Activated CD4-positive, alpha-beta T cell treated with anti-CD3 and anti-CD28 coated beads, Interleukin-2, amount 10 ng/mL, durations not matched to agents 7 days and 5 days (primary cell): ENCODE measurements at regions not wholly inside any gene's neighbourhood (a gene's known extent, or its start where the extent isn't known, plus 50 kb on each side); places are given as distances from the start of the nearest gene placed in this dataset.

Experiments used
- CTCF ChIA-PET: fragments of 350-600 bp; sonication (Branson Sonifier 250); formaldehyde crosslinking; loops from one replicate; lab custom pipeline; 2021; ENCODE audit warnings: antibody characterized with exemption; lab: Charles Lee
- POLR2A ChIA-PET: fragments of 350-600 bp; sonication (Branson Sonifier 250); formaldehyde crosslinking; loops from one replicate; lab custom pipeline; 2021; ENCODE audit warnings: antibody characterized with exemption; lab: Charles Lee
- DNase-seq: peaks from one replicate; pipeline ENCODE4 v3.0.0-alpha.2; 2020
- H3K27ac Mint-ChIP-seq: one replicate; pipeline ENCODE4 v1.8.0; 2021; ENCODE audit warnings: mild to moderate bottlenecking, moderate library complexity, mixed read lengths
- H3K27me3 Mint-ChIP-seq: one replicate; pipeline ENCODE4 v1.8.0; 2021; ENCODE audit warnings: mixed read lengths
- H3K36me3 Mint-ChIP-seq: one replicate; pipeline ENCODE4 v1.8.0; 2021; ENCODE audit warnings: low read depth, mixed read lengths
- H3K4me1 Mint-ChIP-seq: one replicate; pipeline ENCODE4 v1.8.0; 2021; ENCODE audit warnings: mixed read lengths
- H3K4me3 Mint-ChIP-seq: one replicate; pipeline ENCODE4 v1.8.0; 2021; ENCODE audit warnings: mild to moderate bottlenecking, moderate library complexity, mixed read lengths
- H3K9me3 Mint-ChIP-seq: one replicate; pipeline ENCODE4 v1.8.0; 2021; ENCODE audit warnings: mixed read lengths

DNA sequence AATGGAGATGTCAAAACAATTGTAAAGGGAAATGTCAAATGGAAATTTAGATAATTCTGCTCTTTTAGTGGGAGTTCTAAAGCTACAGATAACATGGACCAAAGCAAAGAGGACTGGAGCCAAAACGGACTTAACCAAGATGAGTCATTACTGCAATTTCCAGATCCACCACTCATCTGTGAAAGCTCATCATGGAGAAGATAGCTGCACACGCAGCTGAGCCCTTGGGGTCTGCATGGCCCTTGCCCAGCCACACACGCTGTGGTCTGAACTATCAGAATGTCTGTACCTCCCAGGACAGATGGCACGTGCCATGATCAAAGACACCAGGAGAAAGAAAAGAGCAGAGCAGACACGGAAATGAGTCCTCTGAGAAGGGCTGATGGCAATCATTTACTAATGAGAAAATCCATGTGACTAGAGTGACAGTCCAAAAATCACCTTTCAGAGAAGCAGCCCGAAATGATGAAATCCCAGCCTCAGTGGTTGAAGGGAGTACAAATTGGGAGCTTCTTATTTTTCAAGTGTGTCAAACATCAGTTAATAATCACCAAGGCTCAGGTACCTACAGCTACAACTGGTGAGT is 177.9 kb upstream of the MGMT start:
- Mint-ChIP-seq H3K4me1 (no peaks in the 10 kb centered on the region), H3K27ac (no peak overlapping the region), H3K4me3 (no peak overlapping the region), H3K27me3 (peaks cover 8% of the 10 kb centered on the region), H3K9me3 (no peaks in the 10 kb centered on the region), H3K36me3 (no peaks in the 10 kb centered on the region)
- ChIA-PET POLR2A (no interaction called here), CTCF (no interaction called here)
- no peak for DNase-seq

DNA sequence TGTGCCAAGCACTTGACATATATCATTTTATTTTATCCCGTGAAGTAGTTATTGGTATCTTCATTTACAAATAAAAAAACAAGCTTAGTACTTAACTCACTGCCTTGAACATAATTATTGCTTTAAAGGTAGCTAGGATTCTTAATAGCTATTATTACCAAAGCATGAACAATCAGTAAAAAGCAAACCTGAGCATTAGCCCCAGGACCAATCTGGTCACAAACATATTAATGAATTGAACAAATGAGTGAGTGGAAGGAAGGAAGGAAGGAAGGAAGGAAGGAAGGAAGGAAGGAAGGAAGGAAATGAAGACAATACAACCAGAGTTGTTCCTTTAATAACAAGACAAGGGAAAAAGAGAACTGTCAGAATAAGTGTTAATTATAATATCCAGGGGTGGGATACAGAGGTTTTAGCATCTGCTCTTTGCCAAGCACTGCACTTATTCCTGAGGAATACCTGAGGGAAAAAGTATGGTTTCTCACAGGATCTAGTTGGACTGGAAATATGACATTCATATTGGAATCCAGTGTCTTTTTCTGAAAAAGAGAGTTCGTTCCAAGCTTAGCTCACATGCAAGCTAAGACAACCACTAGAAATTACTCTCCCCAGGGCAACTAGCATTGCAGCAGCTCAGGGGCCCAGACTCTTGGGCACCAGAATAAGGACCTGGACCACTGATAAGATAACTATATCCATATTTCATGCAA is 172.9 kb upstream of the MGMT start:
- Mint-ChIP-seq H3K4me1 (no peaks in the 10 kb centered on the region), H3K4me3 (no peak overlapping the region), H3K36me3 (no peaks in the 10 kb centered on the region), H3K27ac (no peak overlapping the region), H3K27me3 (peaks cover 2% of the 10 kb centered on the region), H3K9me3 (no peaks in the 10 kb centered on the region)
- ChIA-PET POLR2A (interaction anchor here (0.7 kb wide), 1 partner anchor 8 kb away, joined by 3 read pairs; no protein-coding TSS in a partner anchor), CTCF (interaction anchor here (0.6 kb wide), 2 partner anchors 39 to 170 kb away, joined by 3 to 4 read pairs; no protein-coding TSS in a partner anchor)
- DNase-seq = no peak

DNA sequence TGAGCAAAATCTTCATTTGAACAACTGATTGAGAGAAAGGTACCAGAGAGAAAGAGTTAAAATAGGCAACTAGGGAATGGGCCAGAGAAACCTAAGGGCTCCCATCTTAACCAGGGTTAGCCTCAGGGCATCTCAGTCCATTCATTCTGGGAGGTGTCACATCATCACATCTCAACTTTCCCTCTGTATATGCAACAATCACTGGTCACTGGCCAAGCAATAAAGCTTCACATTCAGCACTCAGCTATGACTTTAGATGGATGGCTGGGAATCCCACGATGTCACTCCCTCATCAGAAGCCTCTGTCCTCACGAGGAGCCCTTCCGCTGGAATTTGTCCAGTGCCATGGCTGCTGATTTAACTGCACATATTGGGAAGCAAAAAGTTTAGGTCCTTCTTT is 172.1 kb upstream of the MGMT start:
- ChIA-PET POLR2A (interaction anchor here (0.7 kb wide), 1 partner anchor 9 kb away, joined by 3 read pairs; no protein-coding TSS in a partner anchor), CTCF (no interaction called here)
- Mint-ChIP-seq H3K36me3 (no peaks in the 10 kb centered on the region), H3K27ac (no peak overlapping the region), H3K4me3 (no peak overlapping the region), H3K27me3 (peaks cover 3% of the 10 kb centered on the region), H3K9me3 (no peaks in the 10 kb centered on the region), H3K4me1 (no peaks in the 10 kb centered on the region)
- DNase-seq = no peak

DNA sequence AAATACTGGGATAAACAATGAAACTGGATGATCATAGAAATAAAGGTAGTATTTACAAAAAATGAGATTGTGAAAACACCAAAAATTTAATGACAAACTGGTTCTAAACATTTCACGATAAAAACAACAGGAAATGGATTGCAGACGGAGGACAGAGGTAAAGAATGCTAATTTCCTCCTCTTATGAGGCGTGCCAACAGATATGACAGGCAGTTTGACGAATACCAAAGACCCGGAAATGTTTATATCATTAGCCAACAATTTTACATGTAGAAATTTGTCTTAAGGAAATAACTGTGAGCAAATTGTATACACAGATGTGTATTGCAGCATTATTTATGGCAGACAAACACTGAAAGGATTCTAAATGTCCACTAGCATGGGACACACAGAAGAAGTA is 162.0 kb upstream of the MGMT start:
- CTCF ChIA-PET = interaction anchor here (0.7 kb wide), 2 partner anchors 27 to 586 kb away, joined by 4 read pairs; no protein-coding TSS in a partner anchor

DNA sequence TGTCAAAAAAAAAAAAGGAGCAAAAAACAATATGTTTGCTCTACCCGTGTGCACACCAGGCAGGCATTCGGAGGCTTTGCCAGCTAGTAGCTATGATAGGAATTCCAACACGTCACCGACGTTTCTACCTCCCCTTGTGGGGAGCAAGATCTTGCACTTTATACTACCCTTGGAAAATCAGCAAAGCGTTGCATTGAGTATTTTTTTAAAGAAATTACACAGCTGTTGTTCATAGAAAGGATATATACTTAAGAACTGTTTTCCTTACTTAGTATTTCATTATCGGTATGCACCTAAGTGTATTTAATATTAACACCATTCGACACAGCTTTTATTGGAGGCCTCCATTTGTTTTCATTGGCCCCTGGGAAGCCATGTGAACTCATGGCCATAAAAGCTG is 159.9 kb upstream of the MGMT start:
- no peaks in the 10 kb centered on the region for H3K36me3 Mint-ChIP-seq
- no peak for DNase-seq
- no peak overlapping the region for H3K4me3 Mint-ChIP-seq
- ChIA-PET CTCF (no interaction called here), POLR2A (no interaction called here)
- H3K4me1 Mint-ChIP-seq = no peaks in the 10 kb centered on the region
- H3K27ac Mint-ChIP-seq = no peak overlapping the region
- H3K9me3 Mint-ChIP-seq = no peaks in the 10 kb centered on the region
- H3K27me3 Mint-ChIP-seq = no peaks in the 10 kb centered on the region

More for the DNA sequence above, 162.0 kb upstream of the MGMT start:
- no peak overlapping the region for H3K27ac Mint-ChIP-seq
- no peak overlapping the region for H3K4me3 Mint-ChIP-seq
- no peaks in the 10 kb centered on the region for H3K36me3 Mint-ChIP-seq
- POLR2A ChIA-PET = interaction anchor here (0.6 kb wide), 1 partner anchor 133 kb away, joined by 3 read pairs; no protein-coding TSS in a partner anchor
- peaks cover 4% of the 10 kb centered on the region for H3K27me3 Mint-ChIP-seq
- H3K9me3 Mint-ChIP-seq = no peaks in the 10 kb centered on the region
- DNase-seq = no peak
- no peaks in the 10 kb centered on the region for H3K4me1 Mint-ChIP-seq

DNA sequence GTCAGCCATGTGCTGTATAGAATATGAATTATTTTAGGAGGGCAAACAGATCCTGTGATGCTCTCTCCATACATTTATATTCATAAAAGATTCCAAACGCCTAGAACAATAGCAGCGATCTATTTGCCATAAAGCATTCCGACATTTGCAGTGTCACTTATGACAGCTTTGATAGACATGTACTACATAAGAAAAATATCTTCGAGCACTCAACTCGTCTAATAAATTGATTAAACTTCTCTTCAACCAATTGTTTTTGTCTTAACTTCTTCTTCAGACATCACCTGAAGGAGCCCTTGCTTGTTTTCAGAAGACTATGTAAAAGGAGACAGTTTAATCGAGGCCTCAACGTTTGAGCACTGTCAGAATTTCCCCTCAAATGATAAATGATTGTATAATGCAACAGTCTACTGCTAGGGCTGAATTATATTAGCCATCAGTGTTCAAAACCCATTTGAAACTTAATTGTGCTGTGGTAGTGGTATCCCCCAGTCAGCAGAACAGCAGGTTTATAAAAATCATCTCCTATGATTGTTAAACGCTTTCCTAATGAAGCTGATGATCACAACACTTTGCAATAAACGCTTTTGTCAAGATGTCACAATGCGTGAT is 158.0 kb upstream of the MGMT start:
- no peak overlapping the region for H3K4me3 Mint-ChIP-seq
- ChIA-PET POLR2A (no interaction called here), CTCF (no interaction called here)
- no peaks in the 10 kb centered on the region for H3K36me3 Mint-ChIP-seq
- no peak for DNase-seq
- H3K9me3 Mint-ChIP-seq = no peaks in the 10 kb centered on the region
- H3K4me1 Mint-ChIP-seq = no peaks in the 10 kb centered on the region
- no peak overlapping the region for H3K27ac Mint-ChIP-seq
- H3K27me3 Mint-ChIP-seq = no peaks in the 10 kb centered on the region

DNA sequence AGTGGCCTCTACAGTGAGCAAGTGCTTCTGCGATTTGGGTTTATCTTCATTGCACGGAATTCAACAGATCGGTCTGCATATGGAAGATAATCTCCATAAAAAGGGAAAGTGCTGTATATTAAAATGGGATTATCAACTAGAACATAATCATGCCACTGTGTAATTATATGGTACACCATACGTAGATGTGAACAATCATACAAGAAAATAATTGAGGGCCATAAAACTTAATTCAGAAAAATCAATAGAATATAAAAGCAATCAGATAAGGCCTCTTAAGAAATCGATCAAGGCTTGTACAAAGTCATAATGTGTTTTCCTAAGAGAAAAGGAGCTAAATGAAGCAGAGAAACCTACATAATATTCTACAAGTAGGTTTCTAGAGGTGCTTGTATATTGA is 157.5 kb upstream of the MGMT start:
- no peaks in the 10 kb centered on the region for H3K4me1 Mint-ChIP-seq
- no peaks in the 10 kb centered on the region for H3K27me3 Mint-ChIP-seq
- CTCF ChIA-PET = no interaction called here
- no peaks in the 10 kb centered on the region for H3K36me3 Mint-ChIP-seq
- no peak overlapping the region for H3K4me3 Mint-ChIP-seq
- POLR2A ChIA-PET = no interaction called here
- H3K9me3 Mint-ChIP-seq = peaks cover under 1% of the 10 kb centered on the region
- H3K27ac Mint-ChIP-seq = no peak overlapping the region
- no peak for DNase-seq

DNA sequence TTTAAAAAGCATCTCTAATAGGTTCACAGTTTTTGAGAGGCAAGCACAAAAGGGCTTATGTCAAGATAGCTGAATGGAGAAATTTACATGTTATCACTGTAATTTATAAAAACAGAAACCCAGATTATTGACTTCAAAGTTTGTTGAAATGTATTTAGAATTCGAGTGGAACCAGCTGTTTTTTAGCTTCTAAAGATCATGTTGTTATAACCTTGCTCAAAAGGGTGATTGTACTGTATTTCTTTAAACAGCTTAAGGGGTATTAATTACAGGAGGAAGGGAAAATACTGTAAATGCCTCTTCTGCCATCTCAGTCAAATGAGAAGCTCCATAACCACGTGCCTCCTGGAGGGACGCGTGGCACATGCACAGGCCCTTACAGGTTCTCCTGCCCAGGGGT is 156.2 kb upstream of the MGMT start:
- CTCF ChIA-PET = no interaction called here
- H3K9me3 Mint-ChIP-seq = peaks cover 4% of the 10 kb centered on the region
- peaks cover 3% of the 10 kb centered on the region for H3K27me3 Mint-ChIP-seq
- no peak overlapping the region for H3K27ac Mint-ChIP-seq
- H3K4me1 Mint-ChIP-seq = no peaks in the 10 kb centered on the region
- H3K4me3 Mint-ChIP-seq = no peak overlapping the region
- no peaks in the 10 kb centered on the region for H3K36me3 Mint-ChIP-seq
- DNase-seq = no peak
- POLR2A ChIA-PET = no interaction called here

DNA sequence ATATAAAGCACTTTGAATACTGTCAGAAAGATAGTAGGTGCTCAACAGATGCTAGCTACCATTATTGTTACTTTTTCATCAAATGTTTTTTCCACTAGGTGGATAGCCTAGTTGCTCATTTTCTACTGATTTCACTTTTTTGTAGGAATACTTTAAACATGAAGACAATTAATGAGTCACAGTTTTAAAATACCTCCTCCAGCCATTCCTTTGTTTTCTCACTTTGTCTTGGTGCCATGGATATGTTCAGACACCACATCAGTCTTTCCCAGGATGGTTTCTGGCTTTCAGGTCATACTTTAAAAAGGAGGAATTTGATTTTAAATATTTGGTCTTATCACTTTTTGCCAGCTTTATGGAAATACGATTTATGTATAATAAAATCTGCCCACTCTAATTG is 147.1 kb upstream of the MGMT start:
- Mint-ChIP-seq H3K9me3 (peaks cover 6% of the 10 kb centered on the region), H3K4me1 (no peaks in the 10 kb centered on the region), H3K4me3 (no peak overlapping the region), H3K27ac (no peak overlapping the region), H3K27me3 (peaks cover 8% of the 10 kb centered on the region), H3K36me3 (no peaks in the 10 kb centered on the region)
- DNase-seq = no peak
- ChIA-PET CTCF (no interaction called here), POLR2A (no interaction called here)

DNA sequence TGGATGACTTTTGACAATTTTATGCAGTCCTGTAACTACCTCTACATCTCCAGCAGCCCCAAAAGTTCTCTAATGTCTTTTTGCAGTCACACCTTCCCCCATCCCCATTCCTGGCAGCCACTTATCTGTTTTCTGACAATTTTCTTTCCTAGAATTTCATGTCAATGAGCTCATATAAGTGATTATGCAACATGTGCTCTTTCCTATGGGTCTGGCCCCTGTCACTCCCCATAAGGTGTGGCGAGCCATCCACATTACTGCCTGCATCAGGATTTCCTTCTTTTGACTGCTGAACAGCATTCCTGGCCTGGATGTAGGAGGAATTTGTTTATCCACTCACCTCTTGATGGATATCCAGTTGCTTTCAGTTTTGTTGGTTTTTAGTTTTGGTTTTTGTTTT is 146.7 kb upstream of the MGMT start:
- peaks cover 8% of the 10 kb centered on the region for H3K27me3 Mint-ChIP-seq
- H3K9me3 Mint-ChIP-seq = peaks cover 6% of the 10 kb centered on the region
- no peak overlapping the region for H3K4me3 Mint-ChIP-seq
- CTCF ChIA-PET = no interaction called here
- no peak for DNase-seq
- H3K36me3 Mint-ChIP-seq = no peaks in the 10 kb centered on the region
- POLR2A ChIA-PET = no interaction called here
- no peaks in the 10 kb centered on the region for H3K4me1 Mint-ChIP-seq
- no peak overlapping the region for H3K27ac Mint-ChIP-seq

DNA sequence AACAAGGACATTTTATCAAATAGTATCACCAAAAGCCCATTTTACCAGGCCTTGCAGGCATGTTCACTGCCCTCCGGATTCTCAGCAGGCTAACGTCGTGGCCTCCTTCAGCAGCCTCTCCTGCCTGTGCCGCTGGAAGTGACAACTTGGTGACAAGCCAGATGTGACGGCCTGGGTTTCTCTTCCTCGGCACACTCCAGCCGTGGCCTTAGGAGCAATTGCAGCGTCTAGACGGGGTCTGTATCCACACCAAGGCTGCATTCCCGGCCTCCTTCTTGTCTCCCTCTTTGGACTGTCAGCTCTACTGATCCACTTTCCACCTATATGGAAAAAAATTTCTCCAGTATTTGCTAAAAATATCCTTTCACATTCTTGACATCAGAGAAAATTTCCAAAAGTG is 145.3 kb upstream of the MGMT start:
- Mint-ChIP-seq H3K9me3 (peaks cover 6% of the 10 kb centered on the region), H3K36me3 (no peaks in the 10 kb centered on the region), H3K27me3 (peaks cover 10% of the 10 kb centered on the region), H3K4me1 (no peaks in the 10 kb centered on the region), H3K4me3 (no peak overlapping the region), H3K27ac (no peak overlapping the region)
- DNase-seq = no peak
- ChIA-PET CTCF (no interaction called here), POLR2A (no interaction called here)

DNA sequence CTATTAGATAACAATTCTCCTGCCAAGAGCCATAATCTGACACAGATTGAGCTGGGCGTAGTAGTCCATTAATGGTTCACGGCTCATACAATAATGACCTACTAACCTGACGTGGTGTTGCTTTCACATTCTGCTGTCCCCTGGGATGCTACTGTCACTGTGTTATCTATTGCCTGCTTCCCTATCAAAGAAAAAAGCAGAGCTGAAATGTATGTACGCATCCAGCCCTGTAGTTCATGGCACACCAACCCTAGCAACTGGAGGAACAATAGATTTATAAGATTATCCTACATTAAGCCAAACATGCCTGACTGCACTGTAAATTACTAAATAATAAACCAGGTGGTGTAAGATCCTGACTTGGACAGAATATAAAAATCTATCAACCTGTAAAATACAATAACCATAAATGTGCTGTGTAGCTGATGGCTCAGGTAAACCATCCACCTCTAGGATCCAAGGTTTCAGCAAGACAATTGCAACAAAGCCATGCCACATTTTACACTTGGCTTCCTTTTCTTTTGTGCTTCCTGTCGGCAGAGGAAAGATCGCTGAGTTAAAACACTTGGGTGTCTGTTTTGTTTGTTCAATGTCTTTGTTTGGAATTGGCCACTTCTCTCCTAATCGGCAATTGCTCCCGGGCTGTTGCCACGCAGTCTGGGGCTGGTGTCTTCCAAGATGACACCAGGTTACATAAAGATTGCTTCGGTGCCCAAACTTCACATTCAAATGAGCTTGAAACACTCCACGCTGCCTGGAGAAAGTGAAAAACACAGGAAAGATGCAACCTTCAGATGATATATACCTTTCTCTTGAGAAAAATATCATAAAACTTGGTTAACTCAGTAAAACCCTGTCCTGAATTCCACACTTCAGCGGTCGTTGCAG is 143.9 kb upstream of the MGMT start:
- Mint-ChIP-seq H3K36me3 (no peaks in the 10 kb centered on the region), H3K27me3 (peaks cover 7% of the 10 kb centered on the region), H3K9me3 (peaks cover 6% of the 10 kb centered on the region), H3K27ac (no peak overlapping the region), H3K4me3 (no peak overlapping the region), H3K4me1 (no peaks in the 10 kb centered on the region)
- POLR2A ChIA-PET = no interaction called here
- CTCF ChIA-PET = interaction anchor here (0.6 kb wide), 1 partner anchor 597 kb away, joined by 3 read pairs; no protein-coding TSS in a partner anchor
- no peak for DNase-seq
